Kidney epithelial cell (primary cell): ENCODE measurements at regions not wholly inside any gene's neighbourhood (a gene's known extent, or its start where the extent isn't known, plus 50 kb on each side); places are given as distances from the start of the nearest gene placed in this dataset.

ENCODE experiments used
- DNase-seq: peaks from one replicate; pipeline ENCODE4 v3.0.0-alpha.2; 2010; ENCODE audit warnings: low read depth
- H3K27me3 ChIP-seq: 2 replicates; pipeline ENCODE4 v1.6.0; 2011; ENCODE audit warnings: low read length; ENCODE audit not compliant: control insufficient read depth, insufficient read depth
- H3K36me3 ChIP-seq: 2 replicates; pipeline ENCODE4 v1.5.1; 2011; ENCODE audit warnings: low read length; ENCODE audit not compliant: control insufficient read depth, insufficient read depth
- H3K4me3 ChIP-seq: 2 replicates; pipeline ENCODE4 v1.5.1; 2011; ENCODE audit warnings: low read depth, mild to moderate bottlenecking, control low read depth, low read length
- TF ChIP-seq, protein P1 (sequence below): IDR thresholded peaks from 2 replicates; pipeline ENCODE4 v1.5.1; 2011; ENCODE audit warnings: mild to moderate bottlenecking, moderate library complexity, low read length, control low read depth, inconsistent platforms; ENCODE audit not compliant: insufficient read depth, poor library complexity, severe bottlenecking

DNA sequence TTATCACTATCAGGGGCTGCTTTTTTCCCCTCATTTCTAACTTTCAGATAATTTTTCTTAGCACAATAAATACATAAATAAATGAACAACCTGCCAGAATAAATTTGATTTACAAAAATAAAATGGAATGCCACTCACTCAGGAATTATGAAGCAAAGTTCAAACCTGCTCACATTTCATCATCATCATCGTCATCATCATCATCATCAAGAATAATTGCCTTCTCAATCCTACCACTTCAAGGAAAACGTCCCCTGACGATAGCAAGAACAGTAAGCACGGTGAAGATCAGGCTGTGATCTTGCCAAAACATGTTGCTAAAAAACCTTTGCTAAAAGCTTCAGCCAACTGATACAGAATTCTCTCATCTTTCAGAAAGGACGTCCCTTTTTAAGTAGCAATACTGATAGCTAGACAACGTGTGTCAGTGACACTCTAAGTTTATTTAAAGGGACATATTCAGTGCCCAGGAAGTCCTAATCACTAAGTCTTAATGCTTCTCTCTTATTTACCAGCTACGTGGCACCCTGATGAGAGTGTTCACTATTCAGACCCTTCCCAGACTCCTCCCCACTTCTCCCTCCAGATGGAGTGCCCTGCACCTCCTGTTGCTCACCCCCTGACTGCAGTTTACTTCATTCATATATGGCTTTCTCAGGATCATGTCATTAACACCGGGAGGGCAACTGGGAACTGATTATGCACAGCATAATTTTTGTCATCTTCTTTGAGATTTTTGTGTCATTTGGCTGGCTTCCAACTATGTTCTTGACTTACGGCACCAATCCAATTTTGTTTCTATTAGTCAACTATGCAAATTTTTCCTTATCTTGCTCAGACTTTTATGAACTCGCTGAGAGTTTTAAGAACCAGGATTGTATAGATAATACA is 200.1 kb upstream of the GUCY1A2 start:
- TF ChIP-seq, protein P1, sequence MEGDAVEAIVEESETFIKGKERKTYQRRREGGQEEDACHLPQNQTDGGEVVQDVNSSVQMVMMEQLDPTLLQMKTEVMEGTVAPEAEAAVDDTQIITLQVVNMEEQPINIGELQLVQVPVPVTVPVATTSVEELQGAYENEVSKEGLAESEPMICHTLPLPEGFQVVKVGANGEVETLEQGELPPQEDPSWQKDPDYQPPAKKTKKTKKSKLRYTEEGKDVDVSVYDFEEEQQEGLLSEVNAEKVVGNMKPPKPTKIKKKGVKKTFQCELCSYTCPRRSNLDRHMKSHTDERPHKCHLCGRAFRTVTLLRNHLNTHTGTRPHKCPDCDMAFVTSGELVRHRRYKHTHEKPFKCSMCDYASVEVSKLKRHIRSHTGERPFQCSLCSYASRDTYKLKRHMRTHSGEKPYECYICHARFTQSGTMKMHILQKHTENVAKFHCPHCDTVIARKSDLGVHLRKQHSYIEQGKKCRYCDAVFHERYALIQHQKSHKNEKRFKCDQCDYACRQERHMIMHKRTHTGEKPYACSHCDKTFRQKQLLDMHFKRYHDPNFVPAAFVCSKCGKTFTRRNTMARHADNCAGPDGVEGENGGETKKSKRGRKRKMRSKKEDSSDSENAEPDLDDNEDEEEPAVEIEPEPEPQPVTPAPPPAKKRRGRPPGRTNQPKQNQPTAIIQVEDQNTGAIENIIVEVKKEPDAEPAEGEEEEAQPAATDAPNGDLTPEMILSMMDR: no peak
- Histone ChIP-seq H3K4me3 (no peak overlapping the region), H3K27me3 (no peaks in the 10 kb centered on the region), H3K36me3 (no peaks in the 10 kb centered on the region)
- DNase-seq: no peak

DNA sequence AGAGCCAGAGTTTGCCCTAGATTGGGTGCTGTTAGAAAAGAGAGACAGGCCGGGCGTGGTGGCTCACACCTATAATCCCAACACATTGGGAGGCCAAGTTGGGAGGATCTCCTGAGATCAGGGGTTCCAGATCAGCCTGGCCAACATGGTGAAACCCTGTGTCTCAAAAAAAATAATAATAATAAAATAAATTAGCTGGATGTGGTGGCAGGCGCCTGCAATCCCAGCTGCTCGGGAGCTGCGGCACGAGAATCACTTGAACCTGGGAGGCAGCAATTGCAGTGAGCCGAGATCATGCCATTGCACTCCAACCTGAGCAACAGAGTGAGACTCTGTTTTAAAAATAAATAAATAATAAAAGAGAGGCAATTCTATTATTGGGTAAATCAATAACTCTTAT is 199.2 kb upstream of the GUCY1A2 start:
- DNase-seq: no peak
- Histone ChIP-seq H3K27me3 (no peaks in the 10 kb centered on the region), H3K36me3 (no peaks in the 10 kb centered on the region), H3K4me3 (no peak overlapping the region)
- TF ChIP-seq, protein P1: no peak

DNA sequence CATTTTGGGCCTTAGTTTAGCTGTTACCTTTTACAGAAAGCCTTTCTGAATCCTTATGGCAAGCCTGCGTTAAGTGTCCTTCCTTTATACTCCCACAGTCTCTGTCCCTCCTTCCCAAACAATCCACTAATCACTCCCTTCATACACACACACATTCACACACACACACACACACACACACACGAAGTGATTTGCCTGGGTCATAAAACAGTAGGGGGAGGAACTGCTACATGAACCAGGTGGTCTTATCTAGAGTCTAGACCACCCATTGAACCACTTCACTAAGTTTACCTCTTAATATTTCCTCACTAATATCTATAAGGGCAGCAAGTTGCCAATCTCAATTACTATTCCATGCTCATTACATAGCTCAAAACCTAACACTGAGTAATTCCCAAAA is 196.7 kb upstream of the GUCY1A2 start:
- DNase-seq: no peak
- TF ChIP-seq, protein P1: no peak
- Histone ChIP-seq H3K27me3 (no peaks in the 10 kb centered on the region), H3K36me3 (no peaks in the 10 kb centered on the region), H3K4me3 (no peak overlapping the region)

DNA sequence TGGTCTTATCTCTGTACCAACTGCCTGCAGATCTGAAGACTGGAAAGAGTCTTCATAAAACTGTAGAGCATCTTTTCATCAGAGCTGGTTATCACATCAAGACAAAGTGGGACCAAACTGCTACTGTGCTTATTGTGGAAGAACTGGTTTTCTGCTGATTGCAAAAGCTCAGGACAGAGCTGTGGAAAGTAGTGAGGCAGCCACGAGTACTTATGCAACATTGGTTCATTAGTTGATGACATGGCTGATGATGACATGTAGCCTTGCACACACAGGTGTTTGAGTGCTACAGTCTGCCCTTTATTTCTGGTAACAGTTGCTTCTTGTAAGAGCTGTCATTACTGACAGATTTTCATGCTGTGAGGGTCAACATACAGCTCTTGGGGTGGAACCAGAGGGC is 185.4 kb upstream of the GUCY1A2 start:
- no peak for DNase-seq
- H3K4me3 ChIP-seq: no peak overlapping the region
- H3K27me3 ChIP-seq: no peaks in the 10 kb centered on the region
- H3K36me3 ChIP-seq: no peaks in the 10 kb centered on the region
- TF ChIP-seq, protein P1: no peak

DNA sequence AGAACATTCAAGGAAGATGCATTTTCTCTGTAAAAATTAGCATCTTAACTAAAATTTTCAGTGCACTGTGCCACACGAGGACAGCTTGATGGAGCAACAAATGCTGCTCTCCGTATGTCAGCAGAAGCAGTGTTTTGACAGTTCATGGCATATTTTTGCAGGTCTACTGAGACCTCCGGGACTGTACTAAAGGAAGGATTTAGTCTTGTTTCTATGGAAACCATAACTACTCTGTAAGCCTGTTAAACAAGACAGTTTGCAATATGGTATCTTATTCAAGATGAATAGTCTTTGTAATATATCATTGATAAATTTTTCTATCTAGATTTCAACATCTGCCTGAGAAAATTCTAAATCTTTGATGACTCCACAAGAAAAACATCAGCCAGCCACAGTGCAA is 184.0 kb upstream of the GUCY1A2 start:
- Histone ChIP-seq H3K36me3 (no peaks in the 10 kb centered on the region), H3K4me3 (no peak overlapping the region), H3K27me3 (no peaks in the 10 kb centered on the region)
- no peak for DNase-seq
- TF ChIP-seq, protein P1: no peak
